ENCODE measurements at regions not wholly inside any gene's neighbourhood (a gene's known extent, or its start where the extent isn't known, plus 50 kb on each side); places are given as distances from the start of the nearest gene placed in this dataset.

DNA sequence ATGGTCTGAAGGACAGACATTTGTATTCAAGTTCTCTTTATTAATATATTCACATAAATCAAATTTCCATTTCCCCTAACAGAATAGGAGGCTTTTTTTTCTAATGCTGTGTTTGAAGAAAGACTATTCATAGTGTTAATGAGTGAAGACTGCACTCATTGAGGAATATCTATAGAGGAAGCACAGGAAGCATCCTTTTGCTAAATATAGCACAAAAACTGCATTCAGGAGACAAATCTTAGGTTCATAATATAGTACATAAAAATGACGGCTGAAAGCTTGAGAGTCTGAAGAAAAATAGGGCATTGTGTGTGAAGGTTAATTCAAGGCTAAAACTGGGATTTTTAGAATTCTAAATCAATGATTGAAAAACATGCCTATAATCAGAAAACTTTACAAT, 50.4 kb upstream of the ANKRD50 start:
- TF ChIP-seq FOXP2 (optimal IDR thresholded peaks at IDR 0.05; ENCODE audit: borderline replicate concordance, extremely low read depth, extremely low read length, insufficient read depth) (no peak), SIN3A (IDR thresholded peaks at IDR 0.05; ENCODE audit: borderline replicate concordance, insufficient read depth, low read length) (no peak), TAF1 (IDR thresholded peaks at IDR 0.05; ENCODE audit: borderline replicate concordance, insufficient read depth, low read length) (no peak), POLR2AphosphoS5 (IDR thresholded peaks at IDR 0.05; ENCODE audit: low read depth, low read length) (no peak), REST (IDR thresholded peaks at IDR 0.05; ENCODE audit: insufficient read depth in 1 of 2, low read depth in 2 of 2, low read length in 2 of 2) (no peak)
